PC-9 (cell line): ENCODE measurements at regions not wholly inside any gene's neighbourhood (a gene's known extent, or its start where the extent isn't known, plus 50 kb on each side); places are given as distances from the start of the nearest gene placed in this dataset.

Experiments used
- EZH2 ChIP-seq: fragments of 200-600 bp; sonication (generic); IDR thresholded peaks from 2 replicates; pipeline ENCODE4 v1.8.0; 2017; ENCODE audit warnings: antibody characterized with exemption, low read depth
- TF ChIP-seq, protein P1 (sequence below): fragments of 200-600 bp; sonication (generic); conservative IDR thresholded peaks from 2 replicates; pipeline ENCODE4 v1.6.1; 2017; ENCODE audit warnings: mixed run types, antibody characterized with exemption, mild to moderate bottlenecking, moderate library complexity

DNA sequence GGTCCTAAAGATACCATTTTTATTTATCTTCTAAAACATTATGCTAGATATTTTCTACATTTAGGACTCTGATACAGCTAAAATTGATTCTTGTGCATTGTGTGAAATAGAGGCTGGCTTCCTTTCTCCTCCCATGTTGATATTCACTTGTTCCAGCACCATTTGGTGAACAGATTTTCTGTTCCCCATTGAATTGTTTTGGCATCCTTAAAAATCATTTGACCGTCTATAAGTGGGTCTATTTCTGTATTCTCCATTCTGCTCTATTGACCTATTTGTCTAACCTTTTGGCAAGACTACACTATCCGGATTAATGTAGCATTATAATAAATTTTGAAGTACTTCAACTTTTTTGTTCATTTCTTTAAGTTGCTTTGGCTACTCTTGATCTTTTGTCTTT lies 2689.2 kb downstream of the PCDH9 start:
- TF ChIP-seq, protein P1, sequence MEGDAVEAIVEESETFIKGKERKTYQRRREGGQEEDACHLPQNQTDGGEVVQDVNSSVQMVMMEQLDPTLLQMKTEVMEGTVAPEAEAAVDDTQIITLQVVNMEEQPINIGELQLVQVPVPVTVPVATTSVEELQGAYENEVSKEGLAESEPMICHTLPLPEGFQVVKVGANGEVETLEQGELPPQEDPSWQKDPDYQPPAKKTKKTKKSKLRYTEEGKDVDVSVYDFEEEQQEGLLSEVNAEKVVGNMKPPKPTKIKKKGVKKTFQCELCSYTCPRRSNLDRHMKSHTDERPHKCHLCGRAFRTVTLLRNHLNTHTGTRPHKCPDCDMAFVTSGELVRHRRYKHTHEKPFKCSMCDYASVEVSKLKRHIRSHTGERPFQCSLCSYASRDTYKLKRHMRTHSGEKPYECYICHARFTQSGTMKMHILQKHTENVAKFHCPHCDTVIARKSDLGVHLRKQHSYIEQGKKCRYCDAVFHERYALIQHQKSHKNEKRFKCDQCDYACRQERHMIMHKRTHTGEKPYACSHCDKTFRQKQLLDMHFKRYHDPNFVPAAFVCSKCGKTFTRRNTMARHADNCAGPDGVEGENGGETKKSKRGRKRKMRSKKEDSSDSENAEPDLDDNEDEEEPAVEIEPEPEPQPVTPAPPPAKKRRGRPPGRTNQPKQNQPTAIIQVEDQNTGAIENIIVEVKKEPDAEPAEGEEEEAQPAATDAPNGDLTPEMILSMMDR: no peak
- TF ChIP-seq EZH2: no peak
